ENCODE measurements at regions not wholly inside any gene's neighbourhood (a gene's known extent, or its start where the extent isn't known, plus 50 kb on each side); places are given as distances from the start of the nearest gene placed in this dataset.

DNA sequence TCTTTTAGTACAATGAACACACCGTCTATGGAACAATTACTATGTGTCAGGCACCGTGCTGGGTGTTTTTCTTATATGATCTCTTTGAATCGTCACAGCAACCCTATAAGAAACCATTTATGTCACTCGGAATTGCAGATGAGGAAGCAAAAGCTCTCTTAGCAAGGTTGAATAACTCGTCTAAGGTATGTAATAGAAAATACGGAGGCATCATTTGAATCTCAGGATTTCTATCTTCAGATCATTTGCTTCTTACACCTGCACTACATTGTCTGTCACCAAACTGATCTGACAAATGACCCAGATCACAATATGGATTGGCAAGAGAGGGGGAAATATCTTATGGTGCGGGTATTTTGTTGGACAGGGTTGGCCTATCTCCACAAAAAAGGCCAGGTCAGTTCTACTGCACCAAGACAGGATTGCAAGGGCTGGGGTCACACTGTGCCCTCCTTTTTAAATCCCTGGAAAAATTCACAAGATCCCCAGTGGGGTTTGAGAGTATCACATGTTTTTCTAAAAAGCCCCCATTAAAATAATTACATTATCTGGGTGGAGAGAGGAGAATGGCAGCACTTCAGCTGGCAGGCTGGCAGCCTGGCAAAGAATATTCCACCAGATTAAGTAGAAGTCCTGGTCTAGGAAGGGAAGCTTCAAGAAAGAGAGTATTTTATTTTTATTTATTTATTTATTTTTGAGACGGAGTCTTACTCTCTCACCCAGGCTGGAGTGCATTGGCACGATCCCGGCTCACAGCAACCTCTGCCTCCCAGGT is 110.7 kb upstream of the CLMP start:
- intact Hi-C loops (cut with micrococcal nuclease) = loop anchor here (10.0 kb wide), 1 partner anchor 249 kb away; no protein-coding TSS in a partner anchor

DNA sequence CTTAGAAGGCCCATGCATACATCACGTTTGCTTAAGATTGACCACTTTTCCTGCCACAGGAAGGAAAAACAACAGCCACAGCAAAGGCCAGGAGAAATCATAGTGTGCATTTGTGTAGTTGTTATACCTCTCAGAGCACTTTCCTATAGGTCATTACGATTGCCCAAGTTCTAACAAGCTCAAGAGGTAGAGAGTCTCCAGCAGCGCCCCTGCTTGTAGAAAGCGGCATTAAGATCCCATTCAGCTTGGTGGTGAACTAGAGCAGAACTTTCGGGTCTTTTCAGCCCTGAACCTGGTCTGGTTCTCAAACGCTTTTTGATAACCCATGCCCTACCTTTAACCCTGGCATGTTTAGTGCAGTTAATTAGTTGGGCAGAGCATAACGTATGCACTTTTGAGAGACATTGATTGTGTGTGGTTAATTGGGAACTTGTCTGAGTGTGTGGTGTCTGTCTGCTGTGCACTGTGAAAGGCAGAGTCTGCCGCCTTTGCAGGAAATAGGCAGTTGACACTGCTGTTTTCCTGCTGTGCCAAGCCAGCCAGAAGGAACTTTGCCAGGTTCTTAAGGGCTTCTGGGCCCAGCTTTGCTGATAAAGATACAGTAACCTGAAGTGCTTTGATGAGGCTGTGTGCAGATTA is 109.9 kb upstream of the CLMP start:
- intact Hi-C loops (cut with micrococcal nuclease) = loop anchor here (10.0 kb wide), 1 partner anchor 250 kb away; no protein-coding TSS in a partner anchor

- intact Hi-C loops (cut with micrococcal nuclease) = loop anchor here (2.0 to 10.0 kb wide), 2 partner anchors 127 to 251 kb away; partner anchors contain the start of gene GRAMD1B
Observed at GRCh38 chr11:123303924-123304323, 108.9 kb upstream of the CLMP start.

DNA sequence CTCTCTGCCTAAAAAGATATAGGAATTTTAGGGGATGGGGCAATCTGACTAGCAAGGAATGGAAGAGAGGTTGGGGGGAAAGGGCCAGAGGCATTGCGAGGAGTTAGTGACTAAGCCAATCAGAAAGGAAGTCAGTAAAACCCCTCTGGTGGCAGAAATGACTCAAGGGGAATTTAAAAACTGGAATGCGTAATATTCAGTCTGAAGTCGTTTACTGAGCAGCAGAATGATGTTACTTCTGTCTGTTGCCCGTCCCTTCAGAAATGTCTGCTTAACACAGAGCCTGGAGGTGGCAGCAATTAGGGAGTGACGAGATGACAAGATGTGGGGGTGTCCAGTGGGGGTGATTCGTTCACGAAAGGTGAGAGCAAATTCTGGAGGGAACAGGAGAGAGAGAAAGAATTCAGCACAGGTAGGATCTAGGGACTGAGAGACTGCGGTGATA is 107.7 kb upstream of the CLMP start:
- intact Hi-C loops (cut with micrococcal nuclease) = loop anchor here (2.0 to 10.0 kb wide), 2 partner anchors 128 to 252 kb away; partner anchors contain the start of gene GRAMD1B

DNA sequence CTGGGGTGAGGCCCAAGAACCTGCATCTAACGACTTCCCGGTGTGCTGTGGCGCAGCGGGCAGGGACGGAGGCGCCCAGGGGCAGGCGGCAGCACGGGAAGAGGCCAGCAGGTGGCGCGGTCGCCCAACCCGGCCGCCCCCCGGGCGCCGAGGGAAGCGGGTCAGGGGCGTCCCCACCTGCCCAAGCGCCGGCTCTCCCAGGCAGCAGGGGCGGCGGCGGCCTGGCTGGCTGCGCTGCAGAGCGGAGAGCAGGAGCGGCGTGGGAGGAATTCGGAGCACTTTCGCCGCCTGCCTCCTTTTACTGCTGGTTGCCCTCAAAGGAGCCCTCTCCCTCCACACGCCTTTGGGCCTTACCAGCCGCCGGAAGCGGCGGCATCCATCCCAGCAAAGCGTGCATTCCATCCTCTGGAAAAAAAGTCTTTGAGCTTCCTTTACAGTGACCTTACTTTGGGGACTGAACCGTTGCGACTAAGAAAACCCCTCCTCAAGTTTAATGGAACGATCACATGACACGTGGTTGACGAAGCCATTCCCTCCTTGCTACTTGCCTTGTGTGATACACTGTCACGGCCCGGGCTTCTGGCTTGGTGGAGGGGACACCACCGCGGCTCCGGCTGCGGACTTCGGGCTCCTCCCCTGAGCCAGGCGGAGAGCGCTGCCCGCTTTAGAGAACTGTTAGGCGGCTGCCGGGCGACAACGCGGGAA is 106.8 kb upstream of the CLMP start:
- intact Hi-C loops (cut with micrococcal nuclease) = loop anchor here (1.0 to 10.0 kb wide), 6 partner anchors 55 to 253 kb away; partner anchors contain the start of gene GRAMD1B

- intact Hi-C loops (cut with micrococcal nuclease) = loop anchor here (1.0 to 10.0 kb wide), 5 partner anchors 56 to 254 kb away; no protein-coding TSS in a partner anchor
Observed at GRCh38 chr11:123301013-123301591, 106.1 kb upstream of the CLMP start.

- intact Hi-C loops (cut with micrococcal nuclease) = loop anchor here (10.0 kb wide), 1 partner anchor 255 kb away; no protein-coding TSS in a partner anchor
Observed at GRCh38 chr11:123299721-123300120, 104.7 kb upstream of the CLMP start.

DNA sequence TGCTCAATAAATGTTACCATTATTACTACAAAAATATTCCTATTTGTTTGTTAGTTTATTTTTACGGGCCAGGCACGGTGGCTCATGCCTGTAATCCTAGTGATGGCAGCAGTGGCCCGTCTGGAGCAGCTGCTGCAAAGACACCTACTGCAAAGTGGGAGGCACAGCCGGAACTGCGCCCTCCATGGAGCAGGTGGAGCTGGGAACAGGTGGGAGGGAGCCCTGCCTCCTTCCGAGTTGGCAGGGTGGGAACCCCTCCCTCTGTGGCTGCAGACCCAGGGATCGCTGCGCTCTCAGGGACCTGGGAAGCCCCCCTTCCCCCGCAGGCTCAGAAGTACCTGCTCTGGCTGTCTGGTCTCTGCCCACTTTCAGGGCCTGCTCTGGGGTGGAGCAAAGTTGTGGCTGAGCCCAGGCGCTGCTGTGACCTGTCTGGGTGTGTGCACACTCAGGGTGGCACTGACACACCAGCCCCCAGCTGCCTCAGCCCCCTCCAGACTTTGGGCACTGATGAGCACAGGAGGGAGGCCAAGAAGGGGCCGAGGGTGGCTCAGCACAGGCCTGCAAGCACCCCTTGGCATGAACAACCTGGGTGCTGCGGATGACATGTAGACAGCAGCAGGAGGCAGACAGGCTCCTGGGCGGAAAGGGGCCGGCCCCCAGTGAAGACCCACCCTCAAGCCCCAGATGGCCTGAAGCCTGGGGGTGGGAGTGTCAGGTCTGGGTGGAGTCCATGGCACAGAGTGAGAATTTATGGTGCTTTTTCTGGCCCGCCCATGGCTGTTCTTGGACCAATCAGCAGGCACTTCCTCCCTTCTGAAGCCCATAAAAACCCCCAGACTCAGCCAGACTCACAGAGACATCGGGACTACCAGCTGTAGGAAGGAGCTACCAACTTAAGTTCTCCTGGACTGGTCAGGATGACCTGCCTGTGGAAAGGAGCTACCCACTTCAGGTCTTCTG is 103.7 kb upstream of the CLMP start:
- intact Hi-C loops (cut with micrococcal nuclease) = no loop called here

DNA sequence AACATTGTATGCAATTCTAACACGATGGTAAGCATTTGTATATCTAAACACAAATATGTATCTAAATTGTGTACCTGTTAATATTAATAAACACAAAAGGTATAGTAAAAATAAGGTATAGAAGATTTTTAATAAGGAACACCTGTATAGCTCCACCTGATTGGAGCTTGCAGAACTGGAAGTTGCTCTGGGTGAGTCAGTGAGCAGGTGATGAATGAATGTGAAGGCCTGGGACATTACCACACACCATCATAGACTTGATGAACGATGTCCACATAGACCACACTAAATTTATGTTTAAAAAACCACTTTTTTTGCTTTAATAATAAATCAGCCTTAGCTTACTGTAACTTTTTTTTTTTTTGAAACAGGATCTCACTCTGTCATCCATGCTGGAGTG is 97.6 kb upstream of the CLMP start:
- intact Hi-C loops (cut with micrococcal nuclease) = no loop called here

DNA sequence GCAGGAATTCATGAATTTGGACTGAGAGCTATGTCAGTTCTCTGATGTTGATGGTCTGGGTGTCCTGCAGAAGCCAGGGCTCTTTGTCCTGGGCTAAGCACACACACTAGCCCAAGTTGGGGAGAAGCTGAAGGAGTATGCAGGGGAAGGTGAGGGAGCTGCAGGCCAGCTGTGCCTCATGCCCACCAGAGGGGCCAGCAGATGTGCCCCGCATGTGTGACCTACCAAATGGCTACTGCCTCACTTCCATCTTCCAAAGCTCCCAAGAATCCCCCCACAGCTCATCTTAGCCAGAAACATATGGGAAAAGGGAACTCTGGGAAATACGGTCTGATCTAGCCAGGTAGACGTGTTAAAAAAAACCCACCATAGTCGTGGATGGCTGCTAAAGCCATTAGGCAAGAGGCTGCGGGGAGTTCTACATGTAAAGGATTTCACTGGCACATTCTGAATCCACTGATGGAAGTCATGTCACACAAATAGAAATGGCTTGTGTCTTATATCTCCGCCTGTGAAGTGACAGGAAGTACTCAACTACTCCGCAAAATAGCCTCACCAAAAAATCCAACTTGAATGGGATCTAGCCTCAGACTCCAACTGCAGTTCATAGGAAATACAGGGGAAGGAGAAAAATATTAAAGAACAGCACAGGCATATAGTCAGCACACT is 96.3 kb upstream of the CLMP start:
- intact Hi-C loops (cut with micrococcal nuclease) = no loop called here

DNA sequence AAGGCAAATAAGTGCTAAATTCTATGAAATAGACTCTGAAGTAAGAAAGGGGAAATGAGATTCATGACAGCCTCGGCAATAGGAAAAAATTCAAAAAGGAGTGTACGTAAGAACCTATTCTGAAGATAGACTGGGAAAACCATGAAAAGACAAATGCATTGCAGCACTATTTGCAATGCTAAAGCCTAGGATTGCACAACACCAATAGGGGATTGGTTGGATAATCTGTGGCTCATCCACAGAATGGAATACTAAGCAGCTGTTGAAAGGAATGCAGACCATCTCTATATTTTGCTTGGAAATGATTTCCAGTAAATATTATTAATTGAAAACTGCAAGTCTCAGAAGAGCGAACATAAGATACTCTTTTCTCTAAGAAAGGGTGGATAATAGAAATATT is 91.7 kb upstream of the CLMP start:
- intact Hi-C loops (cut with micrococcal nuclease) = no loop called here

- intact Hi-C loops (cut with micrococcal nuclease) = no loop called here
Observed at GRCh38 chr11:123286255-123286654, 91.2 kb upstream of the CLMP start.

DNA sequence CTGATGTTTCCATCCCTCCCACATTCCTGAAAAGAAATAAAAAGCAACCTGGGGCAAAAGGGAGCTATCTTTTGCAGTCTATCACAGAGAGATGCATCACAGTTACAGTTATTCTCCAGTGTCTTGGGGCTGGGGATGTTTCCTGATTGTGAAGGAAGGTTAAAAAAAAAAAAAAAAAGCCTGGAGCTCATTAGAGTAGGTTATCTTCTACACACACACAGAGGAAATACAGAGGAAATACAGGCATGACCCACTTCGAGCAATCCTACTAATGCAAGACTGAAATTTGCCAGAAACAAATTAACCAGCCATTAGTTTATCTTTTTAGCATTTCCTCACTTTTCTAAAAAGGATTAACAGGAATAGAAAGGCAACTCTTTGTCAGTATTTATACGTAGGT is 89.4 kb upstream of the CLMP start:
- intact Hi-C loops (cut with micrococcal nuclease) = no loop called here

DNA sequence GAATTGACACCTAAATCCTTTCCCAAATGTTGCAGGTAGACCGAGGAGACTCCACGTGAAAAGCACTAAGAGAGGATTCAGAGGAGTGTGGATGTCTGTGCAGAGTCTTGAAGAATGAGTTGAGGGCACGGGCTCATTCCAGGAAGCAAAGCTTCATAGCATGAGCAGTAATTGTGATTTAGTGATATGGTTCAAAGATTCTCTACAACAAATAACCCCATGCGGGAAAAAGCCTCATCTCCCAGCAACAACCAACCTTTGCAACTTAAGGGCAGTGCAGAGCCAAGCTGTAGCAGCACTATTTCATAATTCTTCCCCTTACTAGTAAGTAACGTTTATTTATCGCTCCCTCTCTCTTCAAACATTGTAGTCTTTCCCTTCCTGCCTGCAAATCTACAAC is 87.5 kb upstream of the CLMP start:
- intact Hi-C loops (cut with micrococcal nuclease) = no loop called here

DNA sequence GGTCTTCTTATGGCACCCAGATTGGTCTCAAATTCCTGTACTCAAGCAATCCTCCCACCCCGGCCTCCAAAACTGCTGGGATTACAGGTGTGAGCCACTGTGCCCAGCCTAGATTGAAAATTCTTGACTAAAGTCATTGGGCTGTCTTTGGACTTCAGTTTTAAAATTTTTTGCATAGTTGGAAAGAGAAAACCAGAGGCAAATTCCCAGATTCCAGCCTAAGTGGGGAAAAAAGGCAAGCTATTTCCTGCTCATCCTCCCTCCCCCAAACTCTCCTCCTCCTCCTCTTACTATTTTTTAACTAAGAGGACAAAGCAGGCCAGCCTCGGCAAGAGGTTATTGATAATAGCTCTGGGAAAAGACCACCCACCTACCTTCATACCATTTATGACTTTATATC is 78.6 kb upstream of the CLMP start:
- intact Hi-C loops (cut with micrococcal nuclease) = no loop called here

DNA sequence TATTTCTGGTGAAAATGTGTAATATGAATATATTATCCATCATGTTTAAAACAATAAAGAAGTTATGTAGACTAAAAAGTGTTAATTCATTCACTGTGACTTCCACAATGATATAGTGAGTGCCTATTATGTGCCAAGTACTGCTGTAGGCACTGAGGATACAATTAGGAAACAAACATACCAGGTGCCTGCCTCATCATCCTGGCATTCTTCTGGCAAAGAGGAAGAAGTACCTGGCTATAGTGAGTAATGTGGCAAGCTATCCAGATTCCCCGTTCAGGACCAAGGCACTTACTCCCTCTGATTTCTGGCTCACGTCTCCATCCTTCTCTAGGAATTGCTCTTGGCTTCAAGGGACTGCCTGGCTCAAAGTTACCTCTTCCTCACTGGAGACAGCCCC is 77.5 kb upstream of the CLMP start:
- intact Hi-C loops (cut with micrococcal nuclease) = no loop called here

DNA sequence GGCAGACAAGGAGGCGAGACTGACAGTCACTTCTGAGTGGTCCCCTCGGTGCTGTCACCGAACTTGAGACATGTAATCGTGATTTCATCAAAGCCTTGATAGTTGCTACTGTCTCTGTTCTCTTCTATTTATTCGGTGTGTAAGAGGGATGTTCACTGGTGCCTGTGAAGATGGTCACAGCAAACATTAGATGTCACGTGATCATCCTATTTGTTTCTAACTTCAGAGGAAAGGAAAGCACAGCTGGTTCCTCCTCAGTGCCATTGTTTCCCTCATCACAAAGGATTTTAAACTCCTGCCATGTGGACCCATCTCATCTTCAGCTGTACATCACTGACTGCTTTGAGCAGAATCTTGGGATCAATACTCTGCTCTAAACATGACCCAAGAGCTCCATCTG is 73.1 kb upstream of the CLMP start:
- intact Hi-C loops (cut with micrococcal nuclease) = no loop called here

DNA sequence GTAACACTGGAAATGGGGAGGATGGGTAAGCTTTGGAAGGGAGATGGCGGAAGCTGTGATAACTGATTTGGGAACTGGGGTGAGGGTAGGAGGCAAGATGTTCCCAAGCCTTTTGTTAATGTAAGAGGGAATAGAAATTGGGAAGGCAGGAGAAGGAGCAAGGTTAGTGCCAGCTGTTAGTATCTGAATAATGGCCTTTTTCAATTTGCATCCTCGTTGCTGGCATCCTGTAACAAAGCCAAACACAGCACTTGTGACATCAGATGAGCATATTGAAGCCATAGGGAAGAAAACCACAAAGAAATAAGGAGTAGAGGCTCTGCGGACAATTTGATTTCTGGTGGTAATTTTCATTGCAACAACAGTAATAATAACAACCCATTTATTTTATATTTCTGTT is 70.9 kb upstream of the CLMP start:
- intact Hi-C loops (cut with micrococcal nuclease) = no loop called here

DNA sequence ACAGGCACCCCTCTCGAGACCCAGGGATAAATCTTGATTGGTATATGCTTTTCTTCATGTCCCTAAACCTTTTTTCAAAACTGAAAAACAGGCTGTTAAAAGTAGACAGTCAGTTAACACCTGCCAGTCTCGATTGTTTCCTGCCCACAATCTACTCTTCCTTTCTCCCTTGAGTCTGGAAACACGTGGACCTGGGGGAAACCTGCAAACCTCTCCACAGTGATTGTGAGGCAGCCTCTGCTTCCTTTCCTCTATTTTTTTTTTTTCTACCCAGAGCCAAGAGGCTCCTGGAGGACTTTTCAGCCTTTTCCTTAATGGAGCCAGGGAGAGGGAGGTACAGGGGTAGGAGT is 69.4 kb upstream of the CLMP start:
- intact Hi-C loops (cut with micrococcal nuclease) = no loop called here

All from T-helper 2 cell treated with Interferon-gamma antibody and Interleukin-4, amounts not matched to agents 100 ng/mL and 5 ng/mL, for 36 hours (primary cell).